Naive thymus-derived CD8-positive, alpha-beta T cell (primary cell): ENCODE measurements at regions not wholly inside any gene's neighbourhood (a gene's known extent, or its start where the extent isn't known, plus 50 kb on each side); places are given as distances from the start of the nearest gene placed in this dataset.
"Not testable (repeated sequence)": the region's sequence is repeated elsewhere in the genome, so short reads cannot be mapped to it uniquely, and the experiment has no call there.

Experiments
- ATAC-seq, 2 donors: fragments of 150-1000 bp; cut with Tn5 transposase in 1 of 2; sonication (Bioruptor Pico), chemical (Tn5 transposase) in 1 of 2; 1 replicate in 1 of 2; 2 replicates in 1 of 2; pipeline ENCODE4 v1.10.0; 2021; ENCODE audit warnings: mild to moderate bottlenecking in 2 of 2, moderate library complexity in 2 of 2
- POLR2A ChIA-PET: fragments of 350-600 bp; sonication (Branson Sonifier 250); formaldehyde crosslinking; loops from one replicate; lab custom pipeline; 2021; ENCODE audit warnings: antibody characterized with exemption; lab: Charles Lee
- DNase-seq, 10 donors: peaks; one replicate each; pipeline versions ENCODE4 v3.0.0 to v3.0.0-alpha.2; 2020 to 2022
- H3K27ac Mint-ChIP-seq, 10 donors: one replicate each; pipeline ENCODE4 v1.8.0; 2020 to 2022; ENCODE audit warnings: mild to moderate bottlenecking in 10 of 10, mixed read lengths in 10 of 10, moderate library complexity in 4 of 10, inconsistent platforms in 1 of 10
- H3K27me3 Mint-ChIP-seq, 5 donors: one replicate each; pipeline ENCODE4 v1.8.0; 2021 to 2022; ENCODE audit warnings: mixed read lengths in 5 of 5
- H3K36me3 Mint-ChIP-seq, 3 donors: one replicate each; pipeline ENCODE4 v1.8.0; 2020 to 2022; ENCODE audit warnings: mixed read lengths in 3 of 3, mild to moderate bottlenecking in 2 of 3, inconsistent platforms in 1 of 3
- H3K4me1 Mint-ChIP-seq, 4 donors: one replicate each; pipeline ENCODE4 v1.8.0; 2021 to 2022; ENCODE audit warnings: mixed read lengths in 4 of 4
- H3K4me3 Mint-ChIP-seq, 10 donors: one replicate each; pipeline ENCODE4 v1.8.0; 2020 to 2022; ENCODE audit warnings: mild to moderate bottlenecking in 10 of 10, mixed read lengths in 10 of 10, moderate library complexity in 6 of 10, inconsistent platforms in 1 of 10
- H3K9me3 Mint-ChIP-seq, 9 donors: one replicate each; pipeline ENCODE4 v1.8.0; 2020 to 2022; ENCODE audit warnings: mixed read lengths in 9 of 9, mild to moderate bottlenecking in 3 of 9, inconsistent platforms in 1 of 9, moderate library complexity in 1 of 9

- no peaks in the 10 kb centered on the region for H3K4me1 Mint-ChIP-seq
- H3K36me3 Mint-ChIP-seq = no peaks in the 10 kb centered on the region
- no peak overlapping the region for H3K27ac Mint-ChIP-seq
- H3K9me3 Mint-ChIP-seq = peaks cover 0 to 24% (median 11%) of the 10 kb centered on the region in 9 donors
- H3K4me3 Mint-ChIP-seq = no peak overlapping the region
- DNase-seq = no peak
- POLR2A ChIA-PET = no interaction called here
- no peaks in the 10 kb centered on the region for H3K27me3 Mint-ChIP-seq
- ATAC-seq = no peak
Observed at GRCh38 chr7:54253036-54253373, 289.2 kb upstream of the VSTM2A start.

GRCh38 chr7:54255242-54255641 lies 286.9 kb upstream of the VSTM2A start:
- DNase-seq (no peak), ATAC-seq (no peak)
- no peaks in the 10 kb centered on the region for H3K36me3 Mint-ChIP-seq
- no peaks in the 10 kb centered on the region for H3K4me1 Mint-ChIP-seq
- no peaks in the 10 kb centered on the region for H3K27me3 Mint-ChIP-seq
- H3K4me3 Mint-ChIP-seq = no peak overlapping the region
- POLR2A ChIA-PET = no interaction called here
- no peak overlapping the region for H3K27ac Mint-ChIP-seq
- peaks cover 0 to 37% (median 11%) of the 10 kb centered on the region in 9 donors for H3K9me3 Mint-ChIP-seq

GRCh38 chr7:54259185-54259584 lies 283.0 kb upstream of the VSTM2A start:
- Mint-ChIP-seq H3K9me3 (peaks cover 8 to 42% (median 16%) of the 10 kb centered on the region in 9 donors), H3K27me3 (no peaks in the 10 kb centered on the region), H3K4me3 (no peak overlapping the region), H3K4me1 (no peaks in the 10 kb centered on the region), H3K27ac (no peak overlapping the region), H3K36me3 (peaks cover 0 to 4% (median 0%) of the 10 kb centered on the region in 3 donors)
- POLR2A ChIA-PET = no interaction called here
- no peak for ATAC-seq
- DNase-seq = no peak

GRCh38 chr7:54260941-54261371 lies 281.2 kb upstream of the VSTM2A start:
- DNase-seq (no peak), ATAC-seq (no peak)
- Mint-ChIP-seq H3K4me1 (no peaks in the 10 kb centered on the region), H3K27ac (no peak overlapping the region), H3K4me3 (no peak overlapping the region), H3K27me3 (no peaks in the 10 kb centered on the region), H3K36me3 (peaks cover 0 to 9% (median 0%) of the 10 kb centered on the region in 3 donors), H3K9me3 (peaks cover 8 to 48% (median 17%) of the 10 kb centered on the region in 9 donors)
- POLR2A ChIA-PET = no interaction called here

DNA sequence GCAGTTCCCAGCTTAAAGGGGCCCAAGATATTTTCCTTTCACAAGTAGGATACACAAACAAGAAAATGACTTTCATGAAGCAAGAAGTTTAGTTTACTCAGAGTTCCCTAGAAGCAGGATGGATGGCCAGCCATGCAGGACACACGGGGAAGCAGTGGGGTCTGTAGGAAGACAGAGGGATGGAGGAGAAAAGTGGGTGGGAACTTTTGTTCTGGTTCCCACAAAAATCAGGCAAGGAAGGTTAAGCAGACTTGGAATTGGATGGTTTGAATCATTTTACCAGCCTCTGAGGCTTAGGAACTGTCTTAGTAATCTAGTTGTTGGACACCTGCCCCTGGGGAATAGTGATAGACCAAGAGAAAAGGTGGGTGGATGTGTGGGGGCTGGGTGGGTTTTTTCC lies 263.3 kb upstream of the VSTM2A start:
- peaks cover 0 to 8% (median 0%) of the 10 kb centered on the region in 3 donors for H3K36me3 Mint-ChIP-seq
- no peak overlapping the region for H3K27ac Mint-ChIP-seq
- ATAC-seq = no peak

DNA sequence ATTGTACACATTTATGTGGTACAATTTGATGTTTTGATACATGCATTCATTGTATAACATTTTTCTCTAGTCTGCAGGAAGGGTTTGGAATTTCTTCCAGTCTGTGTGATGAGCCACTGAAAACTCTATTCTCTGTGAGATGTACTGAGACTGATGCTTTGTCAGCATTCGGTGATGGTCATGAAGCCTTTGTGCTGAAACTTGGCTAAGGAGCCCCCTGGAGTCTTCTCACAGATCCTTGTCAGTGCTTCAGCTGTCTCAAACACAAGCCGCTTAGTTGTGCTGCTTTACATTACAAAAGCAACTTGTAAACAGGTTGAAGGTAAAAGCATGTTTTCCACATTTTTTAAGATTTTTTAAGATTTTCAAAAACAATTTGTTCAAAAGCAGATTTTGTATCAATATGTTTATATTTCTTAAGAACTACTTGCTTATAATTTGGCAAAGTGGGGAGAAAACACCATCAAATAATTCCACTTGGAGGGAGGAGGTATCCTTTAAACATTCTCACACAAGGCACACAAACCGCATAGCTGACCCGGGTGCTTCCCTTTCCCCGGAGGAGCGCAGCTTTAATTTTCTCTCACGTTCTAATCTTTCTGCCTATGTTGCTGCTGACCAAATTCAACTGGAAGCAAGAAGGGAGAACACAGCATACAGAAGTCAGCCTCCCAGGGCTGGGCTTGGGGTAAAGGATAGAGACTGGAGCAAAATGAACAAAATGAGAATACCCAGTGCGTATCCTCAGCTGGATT lies 249.8 kb upstream of the VSTM2A start:
- peaks cover 0 to 12% (median 0%) of the 10 kb centered on the region in 3 donors for H3K36me3 Mint-ChIP-seq
- ATAC-seq (no peak), DNase-seq (no peak)
- peaks cover 14 to 51% (median 21%) of the 10 kb centered on the region in 9 donors for H3K9me3 Mint-ChIP-seq
- no peaks in the 10 kb centered on the region for H3K27me3 Mint-ChIP-seq
- POLR2A ChIA-PET = no interaction called here
- no peak overlapping the region for H3K4me3 Mint-ChIP-seq
- H3K4me1 Mint-ChIP-seq = no peaks in the 10 kb centered on the region
- H3K27ac Mint-ChIP-seq = no peak overlapping the region

More for the DNA sequence above, 263.3 kb upstream of the VSTM2A start:
- POLR2A ChIA-PET = no interaction called here
- no peaks in the 10 kb centered on the region for H3K27me3 Mint-ChIP-seq
- peaks cover 7 to 47% (median 20%) of the 10 kb centered on the region in 9 donors for H3K9me3 Mint-ChIP-seq
- no peak for DNase-seq
- H3K4me3 Mint-ChIP-seq = no peak overlapping the region
- H3K4me1 Mint-ChIP-seq = no peaks in the 10 kb centered on the region

GRCh38 chr7:54299426-54299825 lies 242.7 kb upstream of the VSTM2A start:
- POLR2A ChIA-PET = no interaction called here
- H3K27ac Mint-ChIP-seq = no peak overlapping the region
- ATAC-seq = no peak

GRCh38 chr7:54315955-54316354 lies 226.2 kb upstream of the VSTM2A start:
- H3K4me3 Mint-ChIP-seq, H3K9me3 Mint-ChIP-seq, DNase-seq, ATAC-seq, H3K27ac Mint-ChIP-seq, H3K27me3 Mint-ChIP-seq, POLR2A ChIA-PET, H3K4me1 Mint-ChIP-seq, H3K36me3 Mint-ChIP-seq: not testable (repeated sequence)

More at GRCh38 chr7:54299426-54299825, 242.7 kb upstream of the VSTM2A start:
- Mint-ChIP-seq H3K36me3 (no peaks in the 10 kb centered on the region), H3K9me3 (peaks cover 0 to 32% (median 17%) of the 10 kb centered on the region in 9 donors), H3K4me1 (no peaks in the 10 kb centered on the region), H3K4me3 (no peak overlapping the region), H3K27me3 (no peaks in the 10 kb centered on the region)
- DNase-seq = no peak

- Mint-ChIP-seq H3K4me3 (no peak overlapping the region), H3K27me3 (no peaks in the 10 kb centered on the region), H3K9me3 (peaks cover 0 to 27% (median 7%) of the 10 kb centered on the region in 9 donors)
Observed at GRCh38 chr7:54326592-54327167, 215.5 kb upstream of the VSTM2A start.

DNA sequence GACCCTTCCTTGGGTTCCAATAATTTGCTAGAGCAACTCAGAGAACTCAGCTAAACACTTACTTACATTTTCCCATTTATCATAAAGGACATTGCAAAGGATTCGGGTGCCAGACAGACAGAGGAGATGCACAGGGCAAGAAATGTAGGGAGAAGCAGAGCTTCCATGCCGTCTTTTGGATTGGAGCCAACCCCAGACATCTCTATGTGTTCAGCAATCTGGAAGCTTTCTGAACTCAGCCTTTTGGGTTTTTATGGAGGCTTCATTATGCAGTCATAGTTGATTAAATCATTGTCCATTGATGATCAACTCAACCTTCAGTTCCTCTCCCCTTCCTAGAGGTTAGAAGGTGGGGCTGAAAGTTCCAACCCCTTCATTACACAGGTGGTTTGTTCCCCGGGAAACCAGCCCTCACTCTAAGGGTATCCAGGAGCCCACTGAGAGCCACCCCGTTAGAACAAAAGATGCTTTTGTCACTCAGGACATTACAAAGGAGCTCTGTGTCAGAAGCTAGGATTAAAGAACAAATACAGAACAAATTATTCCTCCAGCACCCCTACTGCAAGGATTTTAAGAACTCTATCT lies 211.9 kb upstream of the VSTM2A start:
- no peak overlapping the region for H3K27ac Mint-ChIP-seq
- no peaks in the 10 kb centered on the region for H3K4me1 Mint-ChIP-seq
- H3K36me3 Mint-ChIP-seq = no peaks in the 10 kb centered on the region
- ATAC-seq (no peak), DNase-seq (no peak)
- H3K4me3 Mint-ChIP-seq = no peak overlapping the region
- POLR2A ChIA-PET = no interaction called here
- peaks cover 3 to 21% (median 7%) of the 10 kb centered on the region in 9 donors for H3K9me3 Mint-ChIP-seq
- no peaks in the 10 kb centered on the region for H3K27me3 Mint-ChIP-seq

More at GRCh38 chr7:54326592-54327167, 215.5 kb upstream of the VSTM2A start:
- no peak overlapping the region for H3K27ac Mint-ChIP-seq
- DNase-seq (no peak), ATAC-seq (no peak)
- H3K36me3 Mint-ChIP-seq = peaks cover 0 to 11% (median 0%) of the 10 kb centered on the region in 3 donors
- H3K4me1 Mint-ChIP-seq = no peaks in the 10 kb centered on the region
- POLR2A ChIA-PET = no interaction called here

DNA sequence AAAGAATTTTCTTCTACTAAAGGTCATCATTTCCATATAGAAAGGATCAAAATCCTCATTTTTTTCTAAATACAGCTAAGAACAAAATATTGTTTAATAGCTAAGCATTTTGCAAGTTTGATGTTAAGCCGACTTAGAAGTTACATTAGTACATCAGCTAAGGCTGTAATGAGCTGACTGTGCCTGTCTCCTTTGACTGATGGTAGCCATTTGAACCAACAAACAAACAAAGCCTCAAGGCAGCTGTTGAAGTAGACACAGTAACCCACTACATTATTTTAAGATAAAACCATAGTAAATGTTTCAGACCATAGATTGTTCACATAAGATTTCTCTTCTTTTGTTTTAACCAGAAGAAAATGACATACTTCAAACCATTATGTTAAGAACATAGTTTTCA lies 210.9 kb upstream of the VSTM2A start:
- ATAC-seq (no peak), DNase-seq (no peak)
- Mint-ChIP-seq H3K36me3 (no peaks in the 10 kb centered on the region), H3K4me1 (no peaks in the 10 kb centered on the region), H3K9me3 (peaks cover 4 to 23% (median 7%) of the 10 kb centered on the region in 9 donors), H3K27me3 (no peaks in the 10 kb centered on the region), H3K4me3 (no peak overlapping the region), H3K27ac (no peak overlapping the region)
- POLR2A ChIA-PET = no interaction called here

- Mint-ChIP-seq H3K9me3 (peaks cover 4 to 32% (median 11%) of the 10 kb centered on the region in 9 donors), H3K4me3 (no peak overlapping the region), H3K4me1 (no peaks in the 10 kb centered on the region), H3K27me3 (no peaks in the 10 kb centered on the region), H3K36me3 (no peaks in the 10 kb centered on the region), H3K27ac (no peak overlapping the region)
- DNase-seq (no peak), ATAC-seq (no peak)
- POLR2A ChIA-PET = interaction anchor here (0.5 kb wide), 1 partner anchor 8 kb away, joined by 4 read pairs; no protein-coding TSS in a partner anchor
Observed at GRCh38 chr7:54332301-54332700, 209.9 kb upstream of the VSTM2A start.

DNA sequence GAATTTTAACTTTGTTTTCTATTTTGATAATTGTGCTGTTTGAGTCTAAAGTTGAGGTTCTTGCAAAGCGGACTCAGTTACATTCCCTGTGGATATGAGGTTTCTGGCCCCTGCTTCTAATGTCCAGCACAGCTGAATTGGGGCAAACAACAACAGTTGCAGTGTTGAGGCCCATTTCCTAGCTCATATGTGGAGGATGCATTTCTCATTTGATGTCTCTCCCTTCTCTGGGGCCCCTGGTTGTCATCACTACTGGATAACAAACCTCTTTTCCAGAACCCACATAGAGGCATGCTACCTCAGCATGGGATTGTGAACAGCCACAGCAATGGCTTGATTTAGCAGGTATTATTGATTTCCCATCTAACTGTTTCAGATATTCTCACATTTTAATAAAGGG lies 208.2 kb upstream of the VSTM2A start:
- Mint-ChIP-seq H3K27me3 (no peaks in the 10 kb centered on the region), H3K27ac (no peak overlapping the region), H3K36me3 (no peaks in the 10 kb centered on the region), H3K9me3 (peaks cover 4 to 36% (median 11%) of the 10 kb centered on the region in 9 donors), H3K4me3 (no peak overlapping the region), H3K4me1 (no peaks in the 10 kb centered on the region)
- no peak for DNase-seq
- no peak for ATAC-seq
- POLR2A ChIA-PET = no interaction called here
